Lung (tissue), 11 donors: ENCODE measurements at regions not wholly inside any gene's neighbourhood (a gene's known extent, or its start where the extent isn't known, plus 50 kb on each side); places are given as distances from the start of the nearest gene placed in this dataset.

Experiments used
- ATAC-seq: fragments of 200-7000 bp; cut with Tn5 transposase; one replicate; pipeline ENCODE4 v1.9.1; 2020; ENCODE audit warnings: moderate number of reproducible peaks; ENCODE audit not compliant: insufficient read depth, low FRiP score
- DNase-seq, 3 donors: peaks; one replicate each; pipeline ENCODE4 v3.0.0-alpha.2; 2013 to 2017
- H3K27ac ChIP-seq, 2 donors: one replicate each; pipeline ENCODE4 v1.5.1; 2013; ENCODE audit warnings: mild to moderate bottlenecking in 2 of 2, moderate library complexity in 2 of 2, control low read depth in 1 of 2, inconsistent platforms in 1 of 2, low read depth in 1 of 2, low read length in 1 of 2
- H3K27me3 ChIP-seq, 3 donors: one replicate each; pipeline ENCODE4 v1.5.1; 2013; ENCODE audit warnings: low read length in 2 of 3; ENCODE audit not compliant: control insufficient read depth in 3 of 3, insufficient read depth in 3 of 3
- H3K36me3 ChIP-seq, 4 donors: one replicate each; pipeline ENCODE4 v1.5.1; 2013; ENCODE audit warnings: low read length in 4 of 4, mild to moderate bottlenecking in 1 of 4, moderate library complexity in 1 of 4; ENCODE audit not compliant: control insufficient read depth in 4 of 4, insufficient read depth in 4 of 4
- H3K4me1 ChIP-seq, 5 donors: one replicate each; pipeline ENCODE4 v1.5.1; 2013; ENCODE audit warnings: low read length in 5 of 5, mild to moderate bottlenecking in 2 of 5, moderate library complexity in 1 of 5; ENCODE audit not compliant: control insufficient read depth in 5 of 5, insufficient read depth in 5 of 5
- H3K4me3 ChIP-seq: one replicate; pipeline ENCODE4 v1.5.1; 2013; ENCODE audit warnings: mild to moderate bottlenecking, control low read depth, moderate library complexity
- H3K9ac ChIP-seq, 2 donors: one replicate each; pipeline ENCODE4 v1.5.1; 2013; ENCODE audit warnings: low read length in 2 of 2, control low read depth in 1 of 2; ENCODE audit not compliant: insufficient read depth in 1 of 2
- H3K9me3 ChIP-seq, 4 donors: one replicate each; pipeline ENCODE4 v1.5.1; 2013; ENCODE audit warnings: low read length in 3 of 4, mild to moderate bottlenecking in 1 of 4, moderate library complexity in 1 of 4; ENCODE audit not compliant: control insufficient read depth in 4 of 4, insufficient read depth in 3 of 4
- WGBS, 2 donors: extraction: QIAGEN DNeasy Blood & Tissue Kit; methylation state at CpG; one replicate each; pipeline ENCODE4 v1.1.7; 2013; 5-methylcytosine and 5-hydroxymethylcytosine counted together
- TF ChIP-seq, protein P1 (sequence below): IDR thresholded peaks from 2 replicates; pipeline ENCODE4 v1.5.1; 2012; ENCODE audit warnings: mild to moderate bottlenecking; ENCODE audit errors: control extremely low read depth, extremely low read depth
- donor health status: control.
- donor health status: control.
- donor health status: Bipolar disorder and iron deficiency.
- donor health status: healthy.
- donor health status: DM: yes; HTN: yes; CAD: no.

- Histone ChIP-seq H3K9me3 (peaks cover 0 to 3% (median 1%) of the 10 kb centered on the region in 4 donors), H3K36me3 (no peaks in the 10 kb centered on the region), H3K27me3 (no peaks in the 10 kb centered on the region), H3K9ac (peak overlapping the region in 1 of 2 donors; percentile 23), H3K27ac (no peak overlapping the region), H3K4me1 (no peaks in the 10 kb centered on the region), H3K4me3 (no peak overlapping the region)
- DNase-seq (peak in 2 of 3 donors; percentile 75 to 90), ATAC-seq (no peak)
- TF ChIP-seq, protein P1, sequence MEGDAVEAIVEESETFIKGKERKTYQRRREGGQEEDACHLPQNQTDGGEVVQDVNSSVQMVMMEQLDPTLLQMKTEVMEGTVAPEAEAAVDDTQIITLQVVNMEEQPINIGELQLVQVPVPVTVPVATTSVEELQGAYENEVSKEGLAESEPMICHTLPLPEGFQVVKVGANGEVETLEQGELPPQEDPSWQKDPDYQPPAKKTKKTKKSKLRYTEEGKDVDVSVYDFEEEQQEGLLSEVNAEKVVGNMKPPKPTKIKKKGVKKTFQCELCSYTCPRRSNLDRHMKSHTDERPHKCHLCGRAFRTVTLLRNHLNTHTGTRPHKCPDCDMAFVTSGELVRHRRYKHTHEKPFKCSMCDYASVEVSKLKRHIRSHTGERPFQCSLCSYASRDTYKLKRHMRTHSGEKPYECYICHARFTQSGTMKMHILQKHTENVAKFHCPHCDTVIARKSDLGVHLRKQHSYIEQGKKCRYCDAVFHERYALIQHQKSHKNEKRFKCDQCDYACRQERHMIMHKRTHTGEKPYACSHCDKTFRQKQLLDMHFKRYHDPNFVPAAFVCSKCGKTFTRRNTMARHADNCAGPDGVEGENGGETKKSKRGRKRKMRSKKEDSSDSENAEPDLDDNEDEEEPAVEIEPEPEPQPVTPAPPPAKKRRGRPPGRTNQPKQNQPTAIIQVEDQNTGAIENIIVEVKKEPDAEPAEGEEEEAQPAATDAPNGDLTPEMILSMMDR, result no peak
- WGBS, 2 donors, result 35 to 70% methylated on average over 1 of the region's 1 CpG
Measured at GRCh38 chr17:69796078-69796477, 278.9 kb upstream of the KCNJ16 start.

- Histone ChIP-seq H3K4me3 (no peak overlapping the region), H3K27ac (no peak overlapping the region), H3K36me3 (no peaks in the 10 kb centered on the region), H3K9ac (no peak overlapping the region), H3K4me1 (no peaks in the 10 kb centered on the region), H3K9me3 (peaks cover 0 to 15% (median 3%) of the 10 kb centered on the region in 4 donors), H3K27me3 (no peaks in the 10 kb centered on the region)
- TF ChIP-seq, protein P1, result no peak
- ATAC-seq, result no peak
- 96 to 100% methylated on average over 2 to 3 of the region's 3 CpGs for WGBS, 2 donors
- DNase-seq, result no peak
Measured at GRCh38 chr17:69800870-69801269, 274.2 kb upstream of the KCNJ16 start.

GRCh38 chr17:69801368-69801767 lies 273.7 kb upstream of the KCNJ16 start:
- H3K9ac ChIP-seq, result no peak overlapping the region
- no peaks in the 10 kb centered on the region for H3K27me3 ChIP-seq
- H3K4me3 ChIP-seq, result no peak overlapping the region
- TF ChIP-seq, protein P1, result no peak
- no peaks in the 10 kb centered on the region for H3K36me3 ChIP-seq
- no peaks in the 10 kb centered on the region for H3K4me1 ChIP-seq
- ATAC-seq (no peak), DNase-seq (no peak)
- WGBS, 2 donors, result 86 to 96% methylated on average over 3 of the region's 3 CpGs
- no peak overlapping the region for H3K27ac ChIP-seq
- peaks cover 0 to 15% (median 3%) of the 10 kb centered on the region in 4 donors for H3K9me3 ChIP-seq
